ENCODE measurements at regions not wholly inside any gene's neighbourhood (a gene's known extent, or its start where the extent isn't known, plus 50 kb on each side); places are given as distances from the start of the nearest gene placed in this dataset.

DNA sequence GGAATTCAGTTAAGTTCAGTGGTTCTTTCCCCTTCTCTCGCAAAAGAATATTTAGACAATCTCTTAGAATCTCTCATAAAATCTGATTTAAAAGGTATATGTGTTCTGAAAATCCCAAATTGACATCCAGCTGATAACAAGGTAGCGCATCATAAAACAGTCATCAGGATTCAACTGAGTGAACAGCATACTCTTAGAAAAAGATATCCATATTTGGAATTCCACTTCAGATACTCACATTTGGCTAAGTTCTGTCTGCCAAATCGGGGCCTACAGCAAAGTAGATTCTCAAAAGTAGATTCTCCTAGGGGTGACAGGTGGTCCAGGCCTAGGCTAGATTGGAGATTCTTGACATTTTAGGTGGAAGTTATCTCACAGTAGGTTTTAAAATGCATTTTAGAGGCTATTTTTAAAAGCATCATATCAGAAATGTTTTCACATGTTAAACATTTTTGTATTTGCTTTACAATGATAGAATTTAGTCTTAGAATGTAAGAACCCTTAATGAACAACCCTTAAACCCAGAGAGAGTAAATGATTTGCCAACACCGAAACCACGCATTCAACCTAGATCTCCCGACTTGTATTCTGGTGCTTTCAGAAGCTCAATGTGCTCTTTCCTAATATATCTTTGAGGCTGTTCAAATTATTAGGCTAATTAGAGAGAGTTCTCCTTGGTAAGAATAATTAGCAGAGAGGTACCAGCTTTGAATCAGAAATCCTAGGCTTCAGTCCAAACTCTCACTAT is 318.9 kb downstream of the LMO4 start:
- Mint-ChIP-seq H3K36me3 (ENCODE audit: low read depth) (no peaks in the 10 kb centered on the region), H3K4me3 (no peak overlapping the region), H3K4me1 (peaks cover 28% of the 10 kb centered on the region), H3K9me3 (no peaks in the 10 kb centered on the region), H3K27me3 (ENCODE audit: insufficient read depth) (no peaks in the 10 kb centered on the region), H3K27ac (no peak overlapping the region)
- Histone ChIP-seq H3K9ac (ENCODE audit: extremely low read depth, low read length, poor library complexity, severe bottlenecking) (no peak overlapping the region), H3K27me3 (ENCODE audit: control insufficient read depth, insufficient read depth, low read length, poor library complexity, severe bottlenecking) (no peaks in the 10 kb centered on the region), H3K9me3 (ENCODE audit: control insufficient read depth, low read length) (no peaks in the 10 kb centered on the region), H3K4me3 (ENCODE audit: low read length) (no peak overlapping the region), H3K4me1 (ENCODE audit: control insufficient read depth, insufficient read depth, low read length) (peaks cover 13% of the 10 kb centered on the region), H3K27ac (ENCODE audit: low read depth, low read length) (no peak overlapping the region), H3K36me3 (ENCODE audit: control insufficient read depth, insufficient read depth, low read length) (no peaks in the 10 kb centered on the region)
- TF ChIP-seq, protein P1, sequence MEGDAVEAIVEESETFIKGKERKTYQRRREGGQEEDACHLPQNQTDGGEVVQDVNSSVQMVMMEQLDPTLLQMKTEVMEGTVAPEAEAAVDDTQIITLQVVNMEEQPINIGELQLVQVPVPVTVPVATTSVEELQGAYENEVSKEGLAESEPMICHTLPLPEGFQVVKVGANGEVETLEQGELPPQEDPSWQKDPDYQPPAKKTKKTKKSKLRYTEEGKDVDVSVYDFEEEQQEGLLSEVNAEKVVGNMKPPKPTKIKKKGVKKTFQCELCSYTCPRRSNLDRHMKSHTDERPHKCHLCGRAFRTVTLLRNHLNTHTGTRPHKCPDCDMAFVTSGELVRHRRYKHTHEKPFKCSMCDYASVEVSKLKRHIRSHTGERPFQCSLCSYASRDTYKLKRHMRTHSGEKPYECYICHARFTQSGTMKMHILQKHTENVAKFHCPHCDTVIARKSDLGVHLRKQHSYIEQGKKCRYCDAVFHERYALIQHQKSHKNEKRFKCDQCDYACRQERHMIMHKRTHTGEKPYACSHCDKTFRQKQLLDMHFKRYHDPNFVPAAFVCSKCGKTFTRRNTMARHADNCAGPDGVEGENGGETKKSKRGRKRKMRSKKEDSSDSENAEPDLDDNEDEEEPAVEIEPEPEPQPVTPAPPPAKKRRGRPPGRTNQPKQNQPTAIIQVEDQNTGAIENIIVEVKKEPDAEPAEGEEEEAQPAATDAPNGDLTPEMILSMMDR (conservative IDR thresholded peaks at IDR 0.05), result no peak
- WGBS, 2 experiments (ENCODE audit: insufficient coverage in 1 of 2, insufficient read length in 1 of 2), result 90 to 95% methylated on average over 4 to 6 of the region's 6 CpGs
- no peak for DNase-seq

DNA sequence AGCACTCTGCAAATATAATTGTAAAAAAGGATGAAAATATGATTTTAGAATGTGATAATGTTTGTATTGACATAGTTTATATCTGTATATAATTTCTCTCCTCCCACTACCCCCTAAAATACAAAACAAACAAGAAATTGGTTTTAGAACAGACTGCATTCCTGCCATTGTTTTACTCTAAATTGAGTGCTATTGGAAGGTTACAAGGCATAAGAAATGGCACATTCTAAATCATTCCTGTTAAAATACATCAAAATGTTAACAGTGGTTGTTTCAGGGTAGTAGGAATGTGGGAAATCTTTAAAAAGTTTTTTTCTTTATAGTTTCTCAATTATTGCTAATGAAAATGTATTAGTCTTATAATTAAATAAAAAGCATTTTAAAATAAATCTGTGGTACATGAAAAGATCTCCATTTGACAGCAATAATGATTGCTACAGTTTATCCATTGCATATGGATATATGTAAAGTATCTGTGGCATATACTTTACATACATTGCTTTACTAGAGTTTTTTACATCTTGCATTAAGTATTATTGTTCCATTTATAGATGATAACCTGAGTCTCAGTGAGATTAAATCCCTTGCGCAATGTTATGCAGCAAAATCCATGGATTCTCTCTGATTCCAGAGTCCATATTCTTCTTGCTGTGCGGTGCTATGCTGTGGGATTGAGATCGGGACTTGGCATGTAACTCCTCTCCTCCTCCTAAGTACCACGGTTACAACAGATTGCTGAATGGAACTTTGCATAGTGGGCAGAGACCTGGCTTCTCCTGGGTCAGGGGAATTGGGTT is 319.8 kb downstream of the LMO4 start:
- no peak overlapping the region for H3K27ac Mint-ChIP-seq
- H3K27me3 Mint-ChIP-seq (ENCODE audit: insufficient read depth), result no peaks in the 10 kb centered on the region
- Histone ChIP-seq H3K36me3 (ENCODE audit: control insufficient read depth, insufficient read depth, low read length) (no peaks in the 10 kb centered on the region), H3K4me3 (ENCODE audit: low read length) (no peak overlapping the region), H3K27ac (ENCODE audit: low read depth, low read length) (no peak overlapping the region), H3K9me3 (ENCODE audit: control insufficient read depth, low read length) (no peaks in the 10 kb centered on the region), H3K4me1 (ENCODE audit: control insufficient read depth, insufficient read depth, low read length) (peaks cover 7% of the 10 kb centered on the region), H3K9ac (ENCODE audit: extremely low read depth, low read length, poor library complexity, severe bottlenecking) (no peak overlapping the region), H3K27me3 (ENCODE audit: control insufficient read depth, insufficient read depth, low read length, poor library complexity, severe bottlenecking) (no peaks in the 10 kb centered on the region)
- H3K4me1 Mint-ChIP-seq, result peaks cover 18% of the 10 kb centered on the region
- WGBS, 2 experiments (ENCODE audit: insufficient coverage in 1 of 2, insufficient read length in 1 of 2), result 91 to 93% methylated on average over 4 of the region's 4 CpGs
- no peaks in the 10 kb centered on the region for H3K36me3 Mint-ChIP-seq (ENCODE audit: low read depth)
- H3K9me3 Mint-ChIP-seq, result no peaks in the 10 kb centered on the region
- H3K4me3 Mint-ChIP-seq, result no peak overlapping the region
- DNase-seq, result no peak
- TF ChIP-seq, protein P1 (conservative IDR thresholded peaks at IDR 0.05), result no peak

DNA sequence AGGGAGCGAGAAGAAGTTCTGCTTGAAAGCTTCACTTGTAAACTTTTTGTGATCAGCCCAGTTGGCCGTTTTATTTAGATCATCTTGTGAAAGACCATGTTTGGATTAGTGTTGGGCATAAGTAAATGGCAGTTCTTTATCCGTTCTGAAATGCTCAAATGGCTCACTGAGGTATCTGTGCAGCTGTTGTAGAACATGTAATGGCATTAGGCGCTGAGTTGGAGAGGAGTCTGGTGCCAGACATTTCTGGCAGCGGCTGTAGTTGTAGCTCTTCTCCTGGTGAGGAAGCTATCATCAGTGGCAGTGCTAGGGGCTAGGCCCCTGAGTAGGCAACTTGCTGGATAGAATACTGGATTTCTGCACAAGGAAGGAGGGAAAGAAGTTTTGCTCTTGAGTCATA is 321.6 kb downstream of the LMO4 start:
- TF ChIP-seq, protein P1 (conservative IDR thresholded peaks at IDR 0.05), result no peak
- 90 to 97% methylated on average over 4 to 5 of the region's 5 CpGs for WGBS, 2 experiments (ENCODE audit: insufficient coverage in 1 of 2, insufficient read length in 1 of 2)
- no peak overlapping the region for H3K9ac ChIP-seq (ENCODE audit: extremely low read depth, low read length, poor library complexity, severe bottlenecking)
- no peaks in the 10 kb centered on the region for H3K27me3 ChIP-seq (ENCODE audit: control insufficient read depth, insufficient read depth, low read length, poor library complexity, severe bottlenecking)
- Mint-ChIP-seq H3K36me3 (ENCODE audit: low read depth) (no peaks in the 10 kb centered on the region), H3K27me3 (ENCODE audit: insufficient read depth) (no peaks in the 10 kb centered on the region), H3K9me3 (no peaks in the 10 kb centered on the region), H3K27ac (no peak overlapping the region), H3K4me1 (peaks cover under 1% of the 10 kb centered on the region), H3K4me3 (no peak overlapping the region)
- H3K27ac ChIP-seq (ENCODE audit: low read depth, low read length), result no peak overlapping the region
- no peaks in the 10 kb centered on the region for H3K4me1 ChIP-seq (ENCODE audit: control insufficient read depth, insufficient read depth, low read length)
- no peak overlapping the region for H3K4me3 ChIP-seq (ENCODE audit: low read length)
- no peak for DNase-seq
- H3K9me3 ChIP-seq (ENCODE audit: control insufficient read depth, low read length), result no peaks in the 10 kb centered on the region
- no peaks in the 10 kb centered on the region for H3K36me3 ChIP-seq (ENCODE audit: control insufficient read depth, insufficient read depth, low read length)
